Gastrocnemius medialis (tissue), 4 donors: ENCODE measurements at regions not wholly inside any gene's neighbourhood (a gene's known extent, or its start where the extent isn't known, plus 50 kb on each side); places are given as distances from the start of the nearest gene placed in this dataset.

Experiments
- ATAC-seq, 2 donors: fragments of 150-250 bp; one replicate each; pipeline ENCODE4 v1.9.1; 2016
- DNase-seq, 2 donors: peaks; one replicate each; pipeline ENCODE4 v3.0.0-alpha.2; 2019
- H3K27ac ChIP-seq, 4 donors: fragments of 200-600 bp; sonication (generic); 1 replicate in 1 of 4; 2 replicates in 3 of 4; pipeline ENCODE4 v1.5.1; 2016 to 2018; ENCODE audit warnings: mild to moderate bottlenecking in 2 of 4, moderate library complexity in 1 of 4
- H3K27me3 ChIP-seq, 3 donors: fragments of 200-600 bp; sonication (generic) in 2 of 3; 1 replicate in 1 of 3; 2 replicates in 2 of 3; pipeline versions ENCODE4 v1.5.1 to v1.6.0; 2016 to 2019; ENCODE audit warnings: mild to moderate bottlenecking in 1 of 3, moderate library complexity in 1 of 3
- H3K36me3 ChIP-seq, 2 donors: fragments of 200-600 bp; sonication (generic) in 1 of 2; one replicate each; pipeline ENCODE4 v1.5.1; 2017 to 2018
- H3K4me1 ChIP-seq, 2 donors: fragments of 200-600 bp; sonication (generic) in 1 of 2; one replicate each; pipeline ENCODE4 v1.5.1; 2016 to 2017; ENCODE audit warnings: mild to moderate bottlenecking in 2 of 2
- H3K4me3 ChIP-seq, 4 donors: fragments of 200-600 bp; sonication (generic) in 3 of 4; 1 replicate in 1 of 4; 2 replicates in 3 of 4; pipeline ENCODE4 v1.5.1; 2016 to 2019; ENCODE audit warnings: mild to moderate bottlenecking in 2 of 4
- H3K9me3 ChIP-seq, 3 donors: fragments of 200-600 bp; sonication (generic) in 2 of 3; 1 replicate in 1 of 3; 2 replicates in 2 of 3; pipeline ENCODE4 v1.5.1; 2016 to 2019
- POLR2A ChIP-seq, 2 donors: fragments of 450-650 bp; IDR thresholded peaks; one replicate each; pipeline ENCODE4 v1.6.1; 2017; ENCODE audit warnings: antibody characterized with exemption in 2 of 2, mild to moderate bottlenecking in 2 of 2, moderate library complexity in 2 of 2
- in situ Hi-C, 4 donors: fragments of 200-750 bp; cut with MboI; loops; one replicate each; pipeline versions ENCODE4 v1.15.0 to v1.8.0; 2017; ENCODE audit warnings: low sequenced_read_pairs in 4 of 4
- intact Hi-C: fragments of 100-400 bp; cut with DNase I; formaldehyde crosslinking; loops from one replicate; pipeline ENCODE4 v1.15.1; 2023; ENCODE audit warnings: low total_unique reads
- TF ChIP-seq, protein P1 (sequence below), 5 experiments: fragments of 450-650 bp in 3 of 5; fragments of 200-600 bp in 2 of 5; sonication (generic) in 2 of 5; IDR thresholded peaks in 4 of 5; conservative IDR thresholded peaks in 1 of 5; 1 replicate in 4 of 5; 2 replicates in 1 of 5; pipeline ENCODE4 v1.5.1; 2016 to 2019; ENCODE audit warnings: antibody characterized with exemption in 5 of 5, mild to moderate bottlenecking in 3 of 5, moderate library complexity in 3 of 5

DNA sequence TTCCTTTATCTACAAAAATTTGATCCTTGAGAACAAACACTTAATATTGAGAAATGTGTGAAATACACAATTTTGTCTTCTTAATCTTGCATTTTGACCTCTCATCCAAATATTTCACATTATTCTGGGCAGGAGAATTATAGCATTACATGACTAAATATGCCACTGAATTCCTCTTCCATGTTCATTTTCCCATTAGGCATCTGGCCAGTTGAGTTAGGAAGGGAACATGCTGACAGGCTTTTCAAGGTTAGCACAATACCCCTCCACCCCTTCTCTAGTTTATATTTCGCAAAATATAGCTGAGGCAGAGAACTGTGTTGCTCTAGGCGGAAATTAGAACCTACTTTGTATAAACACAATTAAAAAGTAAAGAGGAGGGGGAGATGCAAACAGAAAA, 271.7 kb upstream of the ZC3H12C start:
- in situ Hi-C loops (no loop called here), intact Hi-C loops (no loop called here)
- TF ChIP-seq, protein P1, sequence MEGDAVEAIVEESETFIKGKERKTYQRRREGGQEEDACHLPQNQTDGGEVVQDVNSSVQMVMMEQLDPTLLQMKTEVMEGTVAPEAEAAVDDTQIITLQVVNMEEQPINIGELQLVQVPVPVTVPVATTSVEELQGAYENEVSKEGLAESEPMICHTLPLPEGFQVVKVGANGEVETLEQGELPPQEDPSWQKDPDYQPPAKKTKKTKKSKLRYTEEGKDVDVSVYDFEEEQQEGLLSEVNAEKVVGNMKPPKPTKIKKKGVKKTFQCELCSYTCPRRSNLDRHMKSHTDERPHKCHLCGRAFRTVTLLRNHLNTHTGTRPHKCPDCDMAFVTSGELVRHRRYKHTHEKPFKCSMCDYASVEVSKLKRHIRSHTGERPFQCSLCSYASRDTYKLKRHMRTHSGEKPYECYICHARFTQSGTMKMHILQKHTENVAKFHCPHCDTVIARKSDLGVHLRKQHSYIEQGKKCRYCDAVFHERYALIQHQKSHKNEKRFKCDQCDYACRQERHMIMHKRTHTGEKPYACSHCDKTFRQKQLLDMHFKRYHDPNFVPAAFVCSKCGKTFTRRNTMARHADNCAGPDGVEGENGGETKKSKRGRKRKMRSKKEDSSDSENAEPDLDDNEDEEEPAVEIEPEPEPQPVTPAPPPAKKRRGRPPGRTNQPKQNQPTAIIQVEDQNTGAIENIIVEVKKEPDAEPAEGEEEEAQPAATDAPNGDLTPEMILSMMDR (IDR thresholded peaks at IDR 0.05 in 4 of 5, conservative IDR thresholded peaks at IDR 0.05 in 1 of 5): no peak
- no peak for TF ChIP-seq POLR2A (IDR thresholded peaks at IDR 0.05)
- ATAC-seq: no peak
- no peaks in the 10 kb centered on the region for H3K4me1 ChIP-seq
- DNase-seq: no peak
- H3K4me3 ChIP-seq: no peak overlapping the region
- no peak overlapping the region for H3K27ac ChIP-seq
- no peaks in the 10 kb centered on the region for H3K36me3 ChIP-seq
- no peaks in the 10 kb centered on the region for H3K9me3 ChIP-seq
- no peaks in the 10 kb centered on the region for H3K27me3 ChIP-seq

DNA sequence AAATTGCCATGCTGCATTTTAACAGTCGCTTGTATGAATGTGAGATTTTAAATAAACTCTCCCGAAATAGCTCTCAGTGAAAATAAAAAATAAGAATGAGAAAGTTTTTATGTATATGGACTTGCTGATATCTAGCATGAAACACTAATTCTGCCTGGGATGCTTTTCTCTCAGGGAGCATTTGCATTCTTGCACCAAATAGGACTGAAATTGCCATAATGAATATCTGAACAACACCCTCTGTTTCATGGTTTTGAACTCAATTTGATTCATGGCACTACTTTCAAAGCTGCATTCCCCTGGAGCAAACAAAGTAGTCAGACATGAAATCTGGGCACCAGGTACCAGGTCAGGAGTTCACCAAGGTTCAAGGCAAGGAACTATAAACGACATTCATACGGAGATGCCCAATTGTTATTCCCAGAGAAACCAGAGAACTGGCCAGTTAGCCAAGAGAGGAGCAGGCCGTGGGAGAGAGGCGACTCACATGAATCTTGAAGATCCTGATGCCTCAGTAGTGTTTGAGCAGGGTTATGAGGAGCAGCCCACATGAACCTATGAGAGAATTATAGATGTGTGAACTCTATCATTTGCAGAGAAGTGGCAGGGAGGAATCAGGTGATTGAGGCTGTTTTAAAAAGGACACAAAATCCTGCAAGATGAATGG, 270.6 kb upstream of the ZC3H12C start:
- TF ChIP-seq POLR2A (IDR thresholded peaks at IDR 0.05): no peak
- TF ChIP-seq, protein P1 (IDR thresholded peaks at IDR 0.05 in 4 of 5, conservative IDR thresholded peaks at IDR 0.05 in 1 of 5): no peak
- Histone ChIP-seq H3K4me1 (no peaks in the 10 kb centered on the region), H3K9me3 (no peaks in the 10 kb centered on the region), H3K27me3 (no peaks in the 10 kb centered on the region), H3K4me3 (no peak overlapping the region), H3K27ac (no peak overlapping the region), H3K36me3 (no peaks in the 10 kb centered on the region)
- in situ Hi-C loops: no loop called here
- no peak for ATAC-seq
- intact Hi-C loops: no loop called here
- no peak for DNase-seq

DNA sequence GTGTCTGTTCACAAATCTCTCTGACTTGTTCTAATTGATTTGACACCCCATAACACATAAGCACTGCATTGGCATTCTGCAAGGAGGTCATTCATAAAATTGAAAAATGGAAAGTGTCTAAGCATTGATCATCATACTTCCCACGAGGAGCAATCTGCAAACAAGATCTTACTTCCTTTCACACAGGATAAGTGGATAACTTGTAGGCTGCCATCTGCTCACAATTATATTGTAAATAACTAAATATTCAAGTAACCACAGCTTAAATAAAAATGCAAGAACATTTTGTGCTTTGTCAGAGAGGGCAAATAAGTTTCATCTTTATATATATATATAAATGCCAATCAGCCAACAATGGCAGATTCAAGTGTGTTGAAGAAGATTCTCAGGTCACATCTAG, 264.8 kb upstream of the ZC3H12C start:
- Histone ChIP-seq H3K4me1 (no peaks in the 10 kb centered on the region), H3K27ac (no peak overlapping the region), H3K27me3 (no peaks in the 10 kb centered on the region), H3K36me3 (no peaks in the 10 kb centered on the region), H3K4me3 (no peak overlapping the region), H3K9me3 (no peaks in the 10 kb centered on the region)
- ATAC-seq (no peak), DNase-seq (no peak)
- TF ChIP-seq POLR2A (IDR thresholded peaks at IDR 0.05): no peak
- TF ChIP-seq, protein P1 (IDR thresholded peaks at IDR 0.05 in 4 of 5, conservative IDR thresholded peaks at IDR 0.05 in 1 of 5): no peak
- in situ Hi-C loops: no loop called here
- intact Hi-C loops: no loop called here

DNA sequence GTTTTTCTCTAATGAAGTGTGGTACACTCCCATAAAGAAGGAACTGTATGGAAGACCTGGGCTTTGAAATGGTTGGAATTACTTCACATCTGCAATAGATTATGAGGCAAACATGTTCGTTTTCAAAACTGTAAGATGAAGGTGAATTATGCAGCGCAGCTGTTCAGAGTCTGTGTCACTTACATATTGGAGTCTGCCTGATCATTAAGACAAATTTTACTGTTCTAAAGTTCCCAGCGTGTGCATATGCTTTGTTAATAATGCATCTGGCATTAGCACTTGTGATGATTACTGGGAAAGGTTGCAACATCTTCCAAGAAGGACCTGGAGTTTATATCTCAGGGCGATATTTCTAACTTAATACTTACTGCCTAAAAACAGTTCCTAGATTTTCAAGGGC, 255.2 kb upstream of the ZC3H12C start:
- no peak for TF ChIP-seq POLR2A (IDR thresholded peaks at IDR 0.05)
- TF ChIP-seq, protein P1 (IDR thresholded peaks at IDR 0.05 in 4 of 5, conservative IDR thresholded peaks at IDR 0.05 in 1 of 5): no peak
- in situ Hi-C loops: no loop called here
- no peaks in the 10 kb centered on the region for H3K4me1 ChIP-seq
- ATAC-seq (no peak), DNase-seq (no peak)
- no peak overlapping the region for H3K4me3 ChIP-seq
- intact Hi-C loops: no loop called here
- no peaks in the 10 kb centered on the region for H3K36me3 ChIP-seq
- no peaks in the 10 kb centered on the region for H3K27me3 ChIP-seq
- no peaks in the 10 kb centered on the region for H3K9me3 ChIP-seq
- H3K27ac ChIP-seq: no peak overlapping the region

DNA sequence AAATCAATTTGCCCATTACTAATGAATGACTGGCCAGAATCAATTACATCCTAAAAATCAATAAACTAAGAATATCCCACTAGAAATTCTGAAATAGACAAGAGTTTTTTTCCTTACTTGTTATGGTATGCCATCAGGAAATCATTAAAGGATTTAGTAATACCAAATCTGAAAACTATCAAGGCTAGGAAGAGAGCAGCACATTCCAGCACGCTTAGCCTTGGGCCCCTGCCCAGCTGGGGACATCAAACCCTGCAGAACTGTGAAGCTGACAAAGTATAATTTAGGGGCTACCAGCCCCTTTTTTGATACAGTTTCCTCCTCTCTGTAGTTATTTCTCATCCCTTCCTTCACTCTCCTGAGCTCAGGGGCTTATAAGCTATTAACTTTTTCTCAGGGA, 247.8 kb upstream of the ZC3H12C start:
- DNase-seq (no peak), ATAC-seq (no peak)
- Histone ChIP-seq H3K36me3 (no peaks in the 10 kb centered on the region), H3K4me3 (no peak overlapping the region), H3K27ac (no peak overlapping the region), H3K9me3 (no peaks in the 10 kb centered on the region), H3K4me1 (no peaks in the 10 kb centered on the region), H3K27me3 (no peaks in the 10 kb centered on the region)
- intact Hi-C loops (no loop called here), in situ Hi-C loops (no loop called here)
- TF ChIP-seq, protein P1 (IDR thresholded peaks at IDR 0.05 in 4 of 5, conservative IDR thresholded peaks at IDR 0.05 in 1 of 5): no peak
- no peak for TF ChIP-seq POLR2A (IDR thresholded peaks at IDR 0.05)
